ENCODE measurements at regions not wholly inside any gene's neighbourhood (a gene's known extent, or its start where the extent isn't known, plus 50 kb on each side); places are given as distances from the start of the nearest gene placed in this dataset.

- no peak for DNase-seq (ENCODE audit: low read depth)
- no peak overlapping the region for H3K4me3 ChIP-seq (ENCODE audit: low read depth, low read length)
- H3K27me3 ChIP-seq (ENCODE audit: control insufficient read depth, insufficient read depth, low read length), result peaks cover 5% of the 10 kb centered on the region; the same call in 1 of the 2 replicates
- CTCF ChIA-PET, result no interaction called here
- H3K36me3 ChIP-seq (ENCODE audit: control insufficient read depth, insufficient read depth, low read length), result no peaks in the 10 kb centered on the region
- TF ChIP-seq CTCF (IDR thresholded peaks at IDR 0.05; ENCODE audit: insufficient read depth, low read depth, low read length), result no peak
- POLR2A ChIA-PET, result no interaction called here
Observed at GRCh38 chr19:28843761-28844492, 369.0 kb downstream of the UQCRFS1 start.

GRCh38 chr19:28841531-28841930, 371.4 kb downstream of the UQCRFS1 start:
- CTCF ChIA-PET, result no interaction called here
- POLR2A ChIA-PET, result no interaction called here

GRCh38 chr19:28840891-28841290, 372.1 kb downstream of the UQCRFS1 start:
- no peak for TF ChIP-seq CTCF (IDR thresholded peaks at IDR 0.05; ENCODE audit: insufficient read depth, low read depth, low read length)
- no peak for DNase-seq (ENCODE audit: low read depth)
- H3K27me3 ChIP-seq (ENCODE audit: control insufficient read depth, insufficient read depth, low read length), result peaks cover 5% of the 10 kb centered on the region; the same call in 1 of the 2 replicates
- POLR2A ChIA-PET, result no interaction called here
- H3K36me3 ChIP-seq (ENCODE audit: control insufficient read depth, insufficient read depth, low read length), result no peaks in the 10 kb centered on the region
- CTCF ChIA-PET, result interaction anchor here (0.8 kb wide), 1 partner anchor 22 kb away, joined by 4 read pairs; no protein-coding TSS in a partner anchor
- no peak overlapping the region for H3K4me3 ChIP-seq (ENCODE audit: low read depth, low read length)

More at GRCh38 chr19:28841531-28841930, 371.4 kb downstream of the UQCRFS1 start:
- no peak for TF ChIP-seq CTCF (IDR thresholded peaks at IDR 0.05; ENCODE audit: insufficient read depth, low read depth, low read length)
- H3K36me3 ChIP-seq (ENCODE audit: control insufficient read depth, insufficient read depth, low read length), result no peaks in the 10 kb centered on the region
- H3K4me3 ChIP-seq (ENCODE audit: low read depth, low read length), result no peak overlapping the region
- peaks cover 5% of the 10 kb centered on the region; the same call in 1 of the 2 replicates for H3K27me3 ChIP-seq (ENCODE audit: control insufficient read depth, insufficient read depth, low read length)
- no peak for DNase-seq (ENCODE audit: low read depth)

- Histone ChIP-seq H3K36me3 (ENCODE audit: control insufficient read depth, insufficient read depth, low read length) (no peaks in the 10 kb centered on the region), H3K27me3 (ENCODE audit: control insufficient read depth, insufficient read depth, low read length) (peaks cover 4% of the 10 kb centered on the region; the same call in 1 of the 2 replicates), H3K4me3 (ENCODE audit: low read depth, low read length) (no peak overlapping the region)
- POLR2A ChIA-PET, result no interaction called here
- TF ChIP-seq CTCF (IDR thresholded peaks at IDR 0.05; ENCODE audit: insufficient read depth, low read depth, low read length), result no peak
- DNase-seq (ENCODE audit: low read depth), result no peak
- CTCF ChIA-PET, result no interaction called here
Observed at GRCh38 chr19:28839455-28839854, 373.5 kb downstream of the UQCRFS1 start.

GRCh38 chr19:28838909-28839308, 374.0 kb downstream of the UQCRFS1 start:
- ChIA-PET CTCF (no interaction called here), POLR2A (no interaction called here)
- no peak for DNase-seq (ENCODE audit: low read depth)
- Histone ChIP-seq H3K27me3 (ENCODE audit: control insufficient read depth, insufficient read depth, low read length) (peaks cover 4% of the 10 kb centered on the region; the same call in 1 of the 2 replicates), H3K36me3 (ENCODE audit: control insufficient read depth, insufficient read depth, low read length) (no peaks in the 10 kb centered on the region), H3K4me3 (ENCODE audit: low read depth, low read length) (no peak overlapping the region)
- TF ChIP-seq CTCF (IDR thresholded peaks at IDR 0.05; ENCODE audit: insufficient read depth, low read depth, low read length), result no peak

All from BJ (cell line).